Urinary bladder (tissue), 3 donors: ENCODE measurements at regions not wholly inside any gene's neighbourhood (a gene's known extent, or its start where the extent isn't known, plus 50 kb on each side); places are given as distances from the start of the nearest gene placed in this dataset.

Experiments used
- DNase-seq: peaks from one replicate; pipeline ENCODE4 v3.0.0-alpha.2; 2015; ENCODE audit errors: extremely low spot score
- H3K27ac ChIP-seq: one replicate; pipeline ENCODE4 v1.5.1; 2013; ENCODE audit warnings: low read depth, mild to moderate bottlenecking, moderate library complexity
- H3K36me3 ChIP-seq: one replicate; pipeline ENCODE4 v1.6.1; 2013; ENCODE audit warnings: mild to moderate bottlenecking, moderate library complexity; ENCODE audit not compliant: insufficient read depth
- H3K4me1 ChIP-seq: one replicate; pipeline ENCODE4 v1.6.1; 2013; ENCODE audit warnings: mild to moderate bottlenecking, moderate library complexity; ENCODE audit not compliant: insufficient read depth
- H3K4me3 ChIP-seq: one replicate; pipeline ENCODE4 v1.5.1; 2013; ENCODE audit warnings: low read depth, low read length
- WGBS: extraction: QIAGEN DNeasy Blood & Tissue Kit; methylation state at CpG from one replicate; pipeline ENCODE4 v1.1.7; 2013; 5-methylcytosine and 5-hydroxymethylcytosine counted together
- donor health status: healthy with polysubstance abuse.
- donor health status: healthy.

DNA sequence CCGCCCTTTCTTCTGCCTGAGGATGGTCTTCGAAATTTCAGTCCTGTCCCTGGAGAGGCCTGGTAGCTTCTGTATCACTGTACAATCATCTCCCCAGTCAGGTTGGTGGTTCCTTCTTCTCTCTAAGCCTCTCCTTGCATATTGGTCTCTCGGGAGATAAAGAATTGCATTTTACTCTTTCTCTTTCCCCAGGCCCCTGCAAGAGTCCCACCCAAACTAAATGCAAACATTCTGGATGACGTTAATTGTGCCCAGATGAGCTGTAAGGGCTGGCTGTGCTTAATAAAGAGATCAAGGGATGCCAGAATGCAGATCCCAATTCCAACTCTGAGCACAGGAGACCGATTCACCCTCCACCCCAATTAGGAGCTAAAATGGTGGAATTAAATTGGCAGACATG, 835.4 kb upstream of the TMEM132C start:
- Histone ChIP-seq H3K4me1 (no peaks in the 10 kb centered on the region), H3K27ac (no peak overlapping the region), H3K4me3 (no peak overlapping the region), H3K36me3 (no peaks in the 10 kb centered on the region)
- 46% methylated on average over 5 of the region's 5 CpGs for WGBS
- no peak for DNase-seq

GRCh38 chr12:127435439-127435838, 831.5 kb upstream of the TMEM132C start:
- no peaks in the 10 kb centered on the region for H3K4me1 ChIP-seq
- no peak overlapping the region for H3K27ac ChIP-seq
- 89% methylated on average over 3 of the region's 3 CpGs for WGBS
- no peak overlapping the region for H3K4me3 ChIP-seq
- no peaks in the 10 kb centered on the region for H3K36me3 ChIP-seq
- no peak for DNase-seq

- no peak for DNase-seq
- no peaks in the 10 kb centered on the region for H3K36me3 ChIP-seq
- 94% methylated on average over 3 of the region's 3 CpGs for WGBS
- H3K4me3 ChIP-seq = no peak overlapping the region
- H3K4me1 ChIP-seq = no peaks in the 10 kb centered on the region
- H3K27ac ChIP-seq = no peak overlapping the region
These were observed 828.3 kb upstream of the TMEM132C start for GRCh38 chr12:127438512-127439244.

GRCh38 chr12:127445581-127446139, 821.3 kb upstream of the TMEM132C start:
- DNase-seq = no peak
- Histone ChIP-seq H3K27ac (no peak overlapping the region), H3K4me1 (no peaks in the 10 kb centered on the region), H3K36me3 (no peaks in the 10 kb centered on the region), H3K4me3 (no peak overlapping the region)
- 51% methylated on average over 4 of the region's 4 CpGs for WGBS

DNA sequence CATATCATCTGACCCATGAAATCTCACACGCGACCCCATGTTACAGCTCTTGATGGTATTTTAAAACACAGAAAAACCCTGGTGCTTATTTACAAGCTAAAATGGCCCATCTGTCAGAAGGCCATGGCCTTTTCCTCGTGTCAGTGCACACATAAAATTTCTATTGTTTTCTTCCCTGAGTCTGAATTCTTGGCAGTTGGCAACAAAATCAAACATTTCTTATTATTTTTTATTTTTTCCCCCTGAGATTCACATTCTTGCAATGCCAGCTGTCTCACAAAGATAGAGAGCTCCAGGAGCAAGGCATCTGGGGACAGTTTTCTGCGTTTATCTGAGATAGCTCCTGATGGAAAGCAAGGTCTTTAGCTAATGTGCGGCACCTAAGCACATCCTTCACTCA, 818.1 kb upstream of the TMEM132C start:
- Histone ChIP-seq H3K27ac (no peak overlapping the region), H3K36me3 (no peaks in the 10 kb centered on the region), H3K4me3 (no peak overlapping the region), H3K4me1 (no peaks in the 10 kb centered on the region)
- WGBS = 48% methylated on average over 5 of the region's 5 CpGs
- no peak for DNase-seq

GRCh38 chr12:127450826-127451225, 816.1 kb upstream of the TMEM132C start:
- Histone ChIP-seq H3K36me3 (no peaks in the 10 kb centered on the region), H3K27ac (no peak overlapping the region), H3K4me3 (no peak overlapping the region), H3K4me1 (no peaks in the 10 kb centered on the region)
- WGBS = 29% methylated on average over 2 of the region's 2 CpGs
- DNase-seq = no peak

DNA sequence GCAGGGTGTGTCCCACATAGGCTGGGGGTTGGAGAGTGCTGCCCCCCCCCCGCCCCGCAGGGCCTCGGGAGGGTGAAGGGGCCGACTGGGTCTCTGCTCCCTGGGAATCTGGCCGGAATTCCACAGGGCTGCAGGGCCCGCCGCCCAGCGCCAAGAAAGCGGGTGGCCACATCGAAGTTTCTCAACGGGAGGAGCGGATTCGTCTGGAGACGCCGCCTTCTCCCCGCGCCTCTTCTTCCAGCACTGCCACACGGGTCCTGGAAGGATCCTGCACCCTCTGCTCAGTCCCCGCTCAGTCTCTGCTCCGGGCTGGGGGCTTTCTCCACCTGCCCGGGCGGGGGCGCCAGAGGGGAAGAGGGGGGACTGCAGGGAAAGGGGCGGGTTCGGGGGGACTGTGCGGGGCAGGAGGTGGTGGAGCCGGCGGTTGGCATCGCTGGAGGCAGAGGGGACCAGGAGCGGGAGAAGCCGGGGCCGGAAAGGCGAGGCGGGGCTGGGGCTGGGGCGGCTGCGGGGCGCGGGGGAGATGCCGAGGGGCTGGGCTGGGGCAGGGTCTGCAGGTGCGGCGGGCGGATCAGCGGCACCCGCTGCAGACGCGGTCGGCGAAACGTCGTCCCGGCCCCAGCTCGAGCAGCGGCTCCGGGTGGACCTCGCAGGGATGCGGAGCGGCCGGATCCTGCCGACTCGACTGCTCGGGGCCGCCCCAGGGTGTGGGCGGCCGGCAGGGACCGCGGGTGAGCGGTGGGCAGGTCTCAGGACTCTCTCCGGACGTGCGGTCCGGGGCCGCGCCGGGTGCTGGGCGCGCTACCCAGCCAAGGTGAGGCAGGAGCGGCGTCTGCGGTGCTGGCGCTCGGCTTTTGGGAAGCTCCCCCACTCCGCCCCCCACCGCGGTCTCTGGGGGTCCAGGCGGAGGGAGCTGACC, 811.4 kb upstream of the TMEM132C start:
- no peaks in the 10 kb centered on the region for H3K36me3 ChIP-seq
- H3K4me3 ChIP-seq = peak overlapping the region; percentile 20
- WGBS = 2% methylated on average over 85 of the region's 85 CpGs
- no peak for DNase-seq
- H3K27ac ChIP-seq = no peak overlapping the region
- H3K4me1 ChIP-seq = no peaks in the 10 kb centered on the region

DNA sequence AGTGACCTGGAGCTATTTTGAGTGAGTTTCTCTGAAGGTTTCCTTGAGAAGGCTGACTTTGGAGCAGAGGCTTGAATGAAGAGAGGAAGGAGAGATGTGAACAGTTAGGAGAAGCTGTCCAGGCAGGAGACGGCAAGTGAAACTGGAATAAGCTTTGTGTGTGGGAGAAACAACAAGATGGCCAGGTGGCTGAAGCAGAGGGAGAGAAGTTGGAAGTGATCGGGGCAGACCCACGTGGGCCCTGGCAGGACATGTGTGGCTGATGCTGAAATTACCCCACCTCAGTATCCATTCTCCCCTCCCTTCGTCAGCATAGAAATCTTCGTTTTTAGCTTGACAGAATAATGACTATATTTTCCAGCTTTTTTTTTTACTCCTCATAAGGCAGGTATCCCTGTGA, 809.2 kb upstream of the TMEM132C start:
- 80% methylated on average over 5 of the region's 5 CpGs for WGBS
- Histone ChIP-seq H3K4me3 (no peak overlapping the region), H3K36me3 (no peaks in the 10 kb centered on the region), H3K4me1 (no peaks in the 10 kb centered on the region), H3K27ac (no peak overlapping the region)
- no peak for DNase-seq

GRCh38 chr12:127459166-127459565, 807.8 kb upstream of the TMEM132C start:
- Histone ChIP-seq H3K27ac (no peak overlapping the region), H3K4me1 (no peaks in the 10 kb centered on the region), H3K4me3 (no peak overlapping the region), H3K36me3 (no peaks in the 10 kb centered on the region)
- WGBS = 58% methylated on average over 2 of the region's 2 CpGs
- DNase-seq = no peak

DNA sequence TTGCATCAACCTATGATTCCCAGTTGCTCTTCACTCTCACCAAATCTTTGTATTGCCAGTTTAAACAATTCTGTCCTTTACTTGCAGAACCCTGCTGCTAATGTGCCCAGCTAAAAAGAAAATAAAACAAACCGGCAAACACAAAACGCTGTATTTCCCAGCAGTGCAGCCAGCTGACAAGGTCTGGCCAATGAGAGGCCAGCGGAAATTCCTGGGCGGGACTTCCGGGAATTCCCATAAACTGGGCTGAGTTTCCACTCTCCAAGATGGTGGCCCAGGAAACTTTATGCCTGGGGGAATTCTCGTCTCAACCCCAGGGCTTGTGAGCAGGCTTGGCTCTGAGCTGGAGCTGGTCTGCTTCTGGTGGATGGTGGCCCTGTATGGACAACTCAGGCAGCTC, 807.3 kb upstream of the TMEM132C start:
- H3K36me3 ChIP-seq = no peaks in the 10 kb centered on the region
- no peak overlapping the region for H3K27ac ChIP-seq
- no peaks in the 10 kb centered on the region for H3K4me1 ChIP-seq
- H3K4me3 ChIP-seq = no peak overlapping the region
- WGBS = 86% methylated on average over 6 of the region's 6 CpGs
- no peak for DNase-seq

- 88% methylated on average over 1 of the region's 1 CpG for WGBS
- H3K4me3 ChIP-seq = no peak overlapping the region
- no peaks in the 10 kb centered on the region for H3K4me1 ChIP-seq
- DNase-seq = no peak
- no peak overlapping the region for H3K27ac ChIP-seq
- H3K36me3 ChIP-seq = no peaks in the 10 kb centered on the region
These were observed 803.7 kb upstream of the TMEM132C start for GRCh38 chr12:127463237-127463636.

- no peak for DNase-seq
- 79% methylated on average over 1 of the region's 1 CpG for WGBS
These were observed 797.6 kb upstream of the TMEM132C start for GRCh38 chr12:127469331-127469730.

GRCh38 chr12:127473766-127474165, 793.2 kb upstream of the TMEM132C start:
- 74% methylated on average over 6 of the region's 6 CpGs for WGBS
- Histone ChIP-seq H3K4me3 (no peak overlapping the region), H3K4me1 (no peaks in the 10 kb centered on the region), H3K36me3 (no peaks in the 10 kb centered on the region), H3K27ac (no peak overlapping the region)
- DNase-seq = no peak

More at GRCh38 chr12:127469331-127469730, 797.6 kb upstream of the TMEM132C start:
- H3K4me3 ChIP-seq = no peak overlapping the region
- H3K4me1 ChIP-seq = no peaks in the 10 kb centered on the region
- H3K27ac ChIP-seq = no peak overlapping the region
- no peaks in the 10 kb centered on the region for H3K36me3 ChIP-seq

DNA sequence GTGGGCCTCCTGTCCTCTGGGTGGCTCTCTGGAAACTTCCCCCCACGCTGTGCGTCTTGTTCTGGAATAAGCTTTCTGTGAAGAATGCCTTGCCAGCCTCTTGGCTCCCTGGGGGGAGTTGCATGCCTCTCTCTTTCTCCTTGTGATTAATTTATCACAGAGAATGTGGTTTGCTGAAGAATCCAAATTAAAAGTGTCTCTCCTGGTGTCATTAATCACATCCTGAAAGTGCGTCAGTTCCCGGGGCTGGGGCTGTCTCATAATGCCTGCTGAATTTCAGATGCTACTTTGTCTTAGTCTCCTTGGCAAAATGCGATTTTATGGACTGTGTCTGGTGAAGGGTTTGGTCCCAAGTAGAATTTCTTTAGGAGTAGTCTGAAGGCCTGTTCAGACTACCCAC, 787.7 kb upstream of the TMEM132C start:
- DNase-seq = no peak
- no peak overlapping the region for H3K27ac ChIP-seq
- no peaks in the 10 kb centered on the region for H3K36me3 ChIP-seq
- no peaks in the 10 kb centered on the region for H3K4me1 ChIP-seq
- WGBS = 69% methylated on average over 5 of the region's 5 CpGs
- no peak overlapping the region for H3K4me3 ChIP-seq
